Liver (tissue), 3 donors: ENCODE measurements at regions not wholly inside any gene's neighbourhood (a gene's known extent, or its start where the extent isn't known, plus 50 kb on each side); places are given as distances from the start of the nearest gene placed in this dataset.

Experiments
- EGR1 ChIP-seq, 2 donors: IDR thresholded peaks; 2 replicates each; pipeline ENCODE4 v1.6.1; 2016 to 2018; ENCODE audit warnings: antibody characterized with exemption in 2 of 2, low read depth in 2 of 2
- FOXA1 ChIP-seq: IDR thresholded peaks from 2 replicates; pipeline ENCODE4 v1.6.1; 2016; ENCODE audit warnings: antibody characterized with exemption
- GABPA ChIP-seq, 2 donors: IDR thresholded peaks in 1 of 2; conservative IDR thresholded peaks in 1 of 2; 2 replicates each; pipeline ENCODE4 v1.6.1; 2016; ENCODE audit warnings: antibody characterized with exemption in 2 of 2, mild to moderate bottlenecking in 1 of 2, moderate library complexity in 1 of 2
- MAX ChIP-seq: IDR thresholded peaks from 2 replicates; pipeline ENCODE4 v1.6.1; 2016; ENCODE audit warnings: antibody characterized with exemption
- NR2F2 ChIP-seq: IDR thresholded peaks from 2 replicates; pipeline ENCODE4 v1.6.1; 2016; ENCODE audit warnings: antibody characterized with exemption
- YY1 ChIP-seq: IDR thresholded peaks from 2 replicates; pipeline ENCODE4 v1.6.1; 2016; ENCODE audit warnings: antibody characterized with exemption, mild to moderate bottlenecking
- TF ChIP-seq, protein P1 (sequence below): fragments of 150-350 bp; IDR thresholded peaks from 2 replicates; pipeline ENCODE4 v1.5.1; 2017; ENCODE audit warnings: improper control_type of control experiment, low read depth, low read length; ENCODE audit not compliant: missing input control
- TF ChIP-seq, protein P2 (sequence below): IDR thresholded peaks from 2 replicates; pipeline ENCODE4 v1.6.1; 2016; ENCODE audit warnings: antibody characterized with exemption, mild to moderate bottlenecking
- TF ChIP-seq, protein P3 (sequence below): IDR thresholded peaks from 2 replicates; pipeline ENCODE4 v1.6.1; 2016; ENCODE audit warnings: antibody characterized with exemption
- donor health status: healthy.
- donor health status: healthy.

DNA sequence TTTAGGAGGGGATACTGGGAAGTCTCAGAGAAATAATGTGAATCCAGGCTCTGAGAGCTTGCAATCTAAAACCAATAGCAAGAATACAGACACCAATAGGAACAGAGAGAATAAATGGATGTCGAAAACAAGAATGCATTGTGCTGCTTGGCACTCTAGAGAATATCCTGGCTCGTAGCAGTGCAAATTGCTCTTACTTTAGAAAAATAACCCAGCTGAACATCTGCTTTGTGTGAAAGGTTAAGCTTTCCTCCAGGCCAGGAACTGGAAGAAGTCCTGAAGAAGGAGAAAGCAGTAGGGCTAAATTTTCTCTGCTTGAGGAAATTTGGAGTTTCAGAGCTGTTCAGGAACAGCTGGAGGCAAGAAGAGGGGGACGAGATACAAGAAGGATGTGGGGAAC, 382.3 kb downstream of the HHIPL2 start:
- no peak for TF ChIP-seq EGR1 (IDR thresholded peaks at IDR 0.05; ENCODE audit: low read depth in 2 of 2)
- TF ChIP-seq, protein P1, sequence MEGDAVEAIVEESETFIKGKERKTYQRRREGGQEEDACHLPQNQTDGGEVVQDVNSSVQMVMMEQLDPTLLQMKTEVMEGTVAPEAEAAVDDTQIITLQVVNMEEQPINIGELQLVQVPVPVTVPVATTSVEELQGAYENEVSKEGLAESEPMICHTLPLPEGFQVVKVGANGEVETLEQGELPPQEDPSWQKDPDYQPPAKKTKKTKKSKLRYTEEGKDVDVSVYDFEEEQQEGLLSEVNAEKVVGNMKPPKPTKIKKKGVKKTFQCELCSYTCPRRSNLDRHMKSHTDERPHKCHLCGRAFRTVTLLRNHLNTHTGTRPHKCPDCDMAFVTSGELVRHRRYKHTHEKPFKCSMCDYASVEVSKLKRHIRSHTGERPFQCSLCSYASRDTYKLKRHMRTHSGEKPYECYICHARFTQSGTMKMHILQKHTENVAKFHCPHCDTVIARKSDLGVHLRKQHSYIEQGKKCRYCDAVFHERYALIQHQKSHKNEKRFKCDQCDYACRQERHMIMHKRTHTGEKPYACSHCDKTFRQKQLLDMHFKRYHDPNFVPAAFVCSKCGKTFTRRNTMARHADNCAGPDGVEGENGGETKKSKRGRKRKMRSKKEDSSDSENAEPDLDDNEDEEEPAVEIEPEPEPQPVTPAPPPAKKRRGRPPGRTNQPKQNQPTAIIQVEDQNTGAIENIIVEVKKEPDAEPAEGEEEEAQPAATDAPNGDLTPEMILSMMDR: no peak
- TF ChIP-seq, protein P2, sequence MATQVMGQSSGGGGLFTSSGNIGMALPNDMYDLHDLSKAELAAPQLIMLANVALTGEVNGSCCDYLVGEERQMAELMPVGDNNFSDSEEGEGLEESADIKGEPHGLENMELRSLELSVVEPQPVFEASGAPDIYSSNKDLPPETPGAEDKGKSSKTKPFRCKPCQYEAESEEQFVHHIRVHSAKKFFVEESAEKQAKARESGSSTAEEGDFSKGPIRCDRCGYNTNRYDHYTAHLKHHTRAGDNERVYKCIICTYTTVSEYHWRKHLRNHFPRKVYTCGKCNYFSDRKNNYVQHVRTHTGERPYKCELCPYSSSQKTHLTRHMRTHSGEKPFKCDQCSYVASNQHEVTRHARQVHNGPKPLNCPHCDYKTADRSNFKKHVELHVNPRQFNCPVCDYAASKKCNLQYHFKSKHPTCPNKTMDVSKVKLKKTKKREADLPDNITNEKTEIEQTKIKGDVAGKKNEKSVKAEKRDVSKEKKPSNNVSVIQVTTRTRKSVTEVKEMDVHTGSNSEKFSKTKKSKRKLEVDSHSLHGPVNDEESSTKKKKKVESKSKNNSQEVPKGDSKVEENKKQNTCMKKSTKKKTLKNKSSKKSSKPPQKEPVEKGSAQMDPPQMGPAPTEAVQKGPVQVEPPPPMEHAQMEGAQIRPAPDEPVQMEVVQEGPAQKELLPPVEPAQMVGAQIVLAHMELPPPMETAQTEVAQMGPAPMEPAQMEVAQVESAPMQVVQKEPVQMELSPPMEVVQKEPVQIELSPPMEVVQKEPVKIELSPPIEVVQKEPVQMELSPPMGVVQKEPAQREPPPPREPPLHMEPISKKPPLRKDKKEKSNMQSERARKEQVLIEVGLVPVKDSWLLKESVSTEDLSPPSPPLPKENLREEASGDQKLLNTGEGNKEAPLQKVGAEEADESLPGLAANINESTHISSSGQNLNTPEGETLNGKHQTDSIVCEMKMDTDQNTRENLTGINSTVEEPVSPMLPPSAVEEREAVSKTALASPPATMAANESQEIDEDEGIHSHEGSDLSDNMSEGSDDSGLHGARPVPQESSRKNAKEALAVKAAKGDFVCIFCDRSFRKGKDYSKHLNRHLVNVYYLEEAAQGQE: no peak
- no peak for TF ChIP-seq YY1
- TF ChIP-seq, protein P3, sequence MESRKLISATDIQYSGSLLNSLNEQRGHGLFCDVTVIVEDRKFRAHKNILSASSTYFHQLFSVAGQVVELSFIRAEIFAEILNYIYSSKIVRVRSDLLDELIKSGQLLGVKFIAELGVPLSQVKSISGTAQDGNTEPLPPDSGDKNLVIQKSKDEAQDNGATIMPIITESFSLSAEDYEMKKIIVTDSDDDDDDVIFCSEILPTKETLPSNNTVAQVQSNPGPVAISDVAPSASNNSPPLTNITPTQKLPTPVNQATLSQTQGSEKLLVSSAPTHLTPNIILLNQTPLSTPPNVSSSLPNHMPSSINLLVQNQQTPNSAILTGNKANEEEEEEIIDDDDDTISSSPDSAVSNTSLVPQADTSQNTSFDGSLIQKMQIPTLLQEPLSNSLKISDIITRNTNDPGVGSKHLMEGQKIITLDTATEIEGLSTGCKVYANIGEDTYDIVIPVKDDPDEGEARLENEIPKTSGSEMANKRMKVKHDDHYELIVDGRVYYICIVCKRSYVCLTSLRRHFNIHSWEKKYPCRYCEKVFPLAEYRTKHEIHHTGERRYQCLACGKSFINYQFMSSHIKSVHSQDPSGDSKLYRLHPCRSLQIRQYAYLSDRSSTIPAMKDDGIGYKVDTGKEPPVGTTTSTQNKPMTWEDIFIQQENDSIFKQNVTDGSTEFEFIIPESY: no peak
- no peak for TF ChIP-seq NR2F2
- TF ChIP-seq FOXA1: no peak
- no peak for TF ChIP-seq MAX
- TF ChIP-seq GABPA (IDR thresholded peaks at IDR 0.05 in 1 of 2, conservative IDR thresholded peaks at IDR 0.05 in 1 of 2): no peak
